MV-4-11 (cell line): ENCODE measurements at regions not wholly inside any gene's neighbourhood (a gene's known extent, or its start where the extent isn't known, plus 50 kb on each side); places are given as distances from the start of the nearest gene placed in this dataset.

ENCODE experiments used
- DNase-seq: peaks from one replicate; lab custom pipeline; 2025; lab: John Stamatoyannopoulos, UW

DNA sequence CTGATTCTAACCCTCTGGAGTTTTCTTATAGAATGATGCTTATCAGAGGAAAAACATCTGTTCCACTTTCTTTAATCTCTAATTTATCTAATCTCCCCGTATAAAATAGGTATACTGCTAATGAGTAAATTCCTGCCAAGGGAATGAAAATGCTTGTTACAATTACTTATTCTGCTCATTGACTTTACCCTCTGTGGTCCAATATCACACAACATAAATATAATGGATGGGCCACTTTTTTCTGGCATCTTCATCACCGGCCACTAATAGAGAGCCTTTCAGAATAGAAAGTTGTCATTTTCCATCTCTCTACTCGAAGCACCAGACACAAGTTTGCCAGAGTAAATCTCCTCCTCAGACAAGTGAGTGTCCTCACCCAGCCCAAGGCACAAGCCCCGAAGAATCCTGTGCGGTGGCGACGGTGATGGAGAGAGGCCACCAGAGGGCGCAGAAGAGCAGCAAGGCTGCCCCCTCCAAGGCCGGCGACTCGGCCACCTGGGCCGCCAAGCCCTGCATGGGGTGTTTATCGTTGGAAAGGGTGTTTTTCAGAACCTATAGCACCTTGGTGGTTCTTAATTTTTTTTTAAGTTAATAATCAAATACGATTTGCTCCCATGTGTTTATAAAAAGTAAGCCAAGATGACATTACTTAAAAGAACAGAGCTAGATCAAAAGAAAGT is 212.9 kb upstream of the ARID1B start:
- DNase-seq: peak; percentile 25

- DNase-seq: no peak
Measured at GRCh38 chr6:156563714-156564113, 213.5 kb upstream of the ARID1B start.

DNA sequence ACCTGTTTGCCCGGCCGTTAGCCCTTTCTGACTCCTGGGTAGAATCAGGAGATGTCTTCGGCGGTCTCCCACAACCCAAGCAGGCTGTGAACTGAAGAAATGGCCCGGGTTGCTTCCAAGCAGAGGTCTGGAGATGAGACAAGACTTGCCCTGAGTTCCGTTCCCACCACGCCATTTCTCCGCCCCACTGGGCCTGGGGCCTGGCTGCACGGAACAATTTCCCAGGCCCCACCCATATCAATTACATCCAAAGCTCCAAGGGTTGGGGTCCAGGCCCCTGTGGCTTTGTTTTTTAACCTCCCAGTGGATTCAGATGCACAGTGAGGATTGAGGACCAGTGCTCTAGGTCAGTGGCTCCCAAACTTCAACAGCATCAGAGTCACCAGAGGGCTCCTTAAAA is 214.5 kb upstream of the ARID1B start:
- no peak for DNase-seq

DNA sequence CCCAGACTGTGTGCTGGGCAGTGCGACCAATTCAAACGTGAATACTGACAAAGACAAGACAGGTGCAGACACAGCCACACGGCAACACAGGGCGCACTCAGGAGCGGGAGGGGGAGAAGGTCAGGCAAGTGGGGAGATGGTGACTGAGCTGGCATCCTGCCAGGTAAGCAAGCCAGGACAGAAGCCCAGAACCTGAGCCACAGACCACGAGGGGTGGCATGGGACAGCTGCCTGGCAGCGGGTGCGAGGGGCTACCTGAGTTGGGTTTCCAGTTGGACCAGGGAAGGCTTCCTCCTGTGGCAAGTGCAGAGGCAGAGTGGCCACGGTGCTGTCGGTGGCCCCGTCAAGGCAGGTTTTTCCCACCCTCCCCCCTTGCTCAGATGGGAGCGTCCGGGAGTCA is 215.2 kb upstream of the ARID1B start:
- no peak for DNase-seq

- no peak for DNase-seq
Measured at GRCh38 chr6:156560476-156560875, 216.7 kb upstream of the ARID1B start.

DNA sequence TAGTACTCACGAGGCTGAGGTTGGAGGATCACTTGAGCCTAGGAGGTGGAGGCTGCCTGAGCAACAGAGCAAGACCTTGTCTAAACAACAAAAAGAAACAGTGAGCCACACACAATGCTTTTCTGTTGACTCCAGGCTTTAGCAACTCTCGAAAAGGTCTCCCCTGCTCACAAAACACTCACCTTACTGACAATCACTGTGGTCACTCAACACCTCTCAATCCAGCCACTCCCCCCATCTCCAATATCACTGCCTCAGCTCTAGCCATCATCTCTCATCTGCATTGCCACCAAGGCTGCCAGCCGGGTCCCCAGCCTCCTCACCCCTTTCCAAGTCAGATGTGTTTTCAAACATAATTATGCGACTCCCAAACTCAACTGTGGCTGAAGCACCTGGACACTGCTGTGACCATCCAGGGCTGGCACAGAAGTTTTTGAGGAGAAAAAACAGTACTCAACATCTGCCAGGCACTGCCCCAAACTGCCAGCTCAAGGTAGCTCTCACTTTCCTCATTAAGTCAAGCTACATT is 218.0 kb upstream of the ARID1B start:
- DNase-seq: no peak

- no peak for DNase-seq
Measured at GRCh38 chr6:156557911-156558259, 219.3 kb upstream of the ARID1B start.

- DNase-seq: peak; percentile 66
Measured at GRCh38 chr6:156557251-156557910, 219.8 kb upstream of the ARID1B start.

GRCh38 chr6:156556811-156557210 is 220.4 kb upstream of the ARID1B start:
- DNase-seq: no peak

- peak; percentile 60 for DNase-seq
Measured at GRCh38 chr6:156555116-156555515, 222.1 kb upstream of the ARID1B start.

DNA sequence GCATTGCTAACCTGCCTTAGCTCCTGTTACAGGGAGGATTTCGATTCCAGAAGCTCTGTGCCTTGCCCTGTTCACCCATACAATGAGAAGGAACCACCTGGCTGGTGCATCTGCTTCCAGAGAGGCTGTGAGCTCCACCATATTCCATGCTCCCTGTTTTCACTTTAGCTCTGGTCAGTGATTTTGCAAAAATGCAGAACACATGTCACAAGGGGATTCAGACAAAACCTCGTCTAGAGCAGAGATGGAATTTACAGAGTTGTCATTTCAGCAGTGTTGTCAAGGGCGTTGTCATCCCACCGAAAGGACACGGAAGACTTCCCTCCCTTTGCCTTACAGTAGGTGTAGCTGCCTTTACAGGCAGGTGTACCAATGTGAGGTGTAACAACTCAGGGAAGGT is 223.0 kb upstream of the ARID1B start:
- no peak for DNase-seq

DNA sequence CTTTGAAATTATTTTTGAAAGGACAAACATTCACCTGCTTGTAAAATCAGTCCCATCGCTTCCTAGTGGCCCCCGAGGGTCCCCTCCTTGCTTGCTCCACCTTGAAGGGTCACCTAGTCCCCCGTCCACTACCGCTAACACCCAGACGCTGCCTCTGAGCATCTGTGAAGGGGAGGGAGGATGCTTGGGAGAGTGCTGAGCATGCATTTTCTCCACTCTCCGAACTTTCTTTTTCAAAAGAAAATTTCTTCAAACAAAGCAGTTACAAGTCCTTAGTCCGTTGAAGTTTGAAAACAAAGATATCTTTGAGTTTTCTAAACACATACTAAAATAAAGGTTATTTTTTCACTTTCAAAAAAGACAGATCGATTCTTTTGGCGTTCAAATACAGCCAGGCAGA is 224.3 kb upstream of the ARID1B start:
- DNase-seq: no peak

DNA sequence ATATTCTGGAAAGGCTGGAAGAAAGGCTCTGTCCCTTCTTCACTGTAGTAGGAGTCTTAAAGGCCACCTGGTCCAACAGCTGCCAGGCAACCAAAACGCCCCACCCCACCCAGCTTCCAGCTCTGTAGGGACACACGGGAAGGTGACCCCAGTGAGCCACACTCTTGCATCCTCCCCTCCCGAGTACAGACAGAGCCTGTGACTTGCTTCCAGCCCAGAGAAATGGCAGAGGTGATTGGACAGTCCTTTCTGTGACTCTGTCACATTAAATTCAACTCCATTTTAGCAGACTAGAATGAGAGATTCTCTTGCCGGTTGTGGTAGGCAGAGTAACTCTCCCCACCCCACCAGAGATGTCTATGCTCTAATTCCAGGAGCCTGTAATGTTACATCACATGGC is 226.2 kb upstream of the ARID1B start:
- DNase-seq: no peak

DNA sequence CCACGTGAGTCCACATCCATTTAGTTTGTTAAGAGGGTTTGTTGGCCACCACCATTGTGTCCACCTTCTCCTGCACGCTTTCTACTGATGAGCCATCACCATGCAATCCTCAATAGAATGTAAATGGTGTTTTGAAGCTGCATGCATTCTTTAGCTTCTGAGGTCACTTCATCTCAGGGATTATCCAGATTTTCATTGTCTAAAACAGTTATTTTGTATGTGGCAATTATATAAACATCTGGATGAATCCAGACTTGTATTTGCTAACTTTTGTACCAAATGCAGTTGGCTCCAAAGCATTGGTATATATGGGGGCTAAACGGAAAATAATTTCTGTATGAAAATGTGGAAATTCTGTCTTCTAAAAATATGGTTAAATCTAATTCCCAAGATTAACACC is 231.2 kb upstream of the ARID1B start:
- DNase-seq: no peak

DNA sequence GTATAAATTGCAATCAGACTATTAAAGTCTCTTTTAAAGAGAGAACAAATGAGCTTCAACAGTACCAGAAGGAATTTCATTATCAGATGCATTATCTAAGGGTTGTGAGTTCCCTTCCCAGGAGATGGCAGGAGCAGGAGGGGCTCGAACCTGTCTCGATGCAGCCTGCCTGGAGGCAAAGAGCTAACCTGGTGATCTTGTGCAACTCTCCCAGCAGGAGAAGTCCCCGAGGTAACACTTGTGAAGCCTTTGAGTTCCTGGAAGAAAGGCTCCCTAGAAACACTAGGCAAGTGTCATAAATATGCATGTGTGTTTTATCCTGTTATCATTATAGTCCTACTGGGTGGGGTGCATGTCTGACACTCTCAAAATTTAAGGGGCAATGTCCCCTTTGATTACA is 232.2 kb upstream of the ARID1B start:
- DNase-seq: no peak

DNA sequence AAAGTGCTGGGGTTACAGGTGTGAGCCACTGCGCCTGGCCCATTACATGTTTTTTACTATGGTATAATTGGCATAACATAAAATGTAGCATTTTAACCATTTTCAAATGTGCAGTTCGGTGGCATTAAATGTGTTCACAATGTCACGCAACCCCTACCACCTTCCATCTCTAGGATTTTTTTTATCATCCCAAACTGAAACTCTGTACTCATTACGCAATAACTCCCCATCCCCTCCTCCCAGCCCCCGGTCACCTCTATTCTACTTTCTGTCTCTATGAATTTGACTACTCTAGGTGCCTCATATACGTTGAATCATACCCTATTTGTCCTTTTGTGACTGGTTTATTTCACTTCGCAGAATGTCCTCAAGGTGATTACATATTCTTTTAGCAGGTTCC is 233.1 kb upstream of the ARID1B start:
- DNase-seq: no peak

DNA sequence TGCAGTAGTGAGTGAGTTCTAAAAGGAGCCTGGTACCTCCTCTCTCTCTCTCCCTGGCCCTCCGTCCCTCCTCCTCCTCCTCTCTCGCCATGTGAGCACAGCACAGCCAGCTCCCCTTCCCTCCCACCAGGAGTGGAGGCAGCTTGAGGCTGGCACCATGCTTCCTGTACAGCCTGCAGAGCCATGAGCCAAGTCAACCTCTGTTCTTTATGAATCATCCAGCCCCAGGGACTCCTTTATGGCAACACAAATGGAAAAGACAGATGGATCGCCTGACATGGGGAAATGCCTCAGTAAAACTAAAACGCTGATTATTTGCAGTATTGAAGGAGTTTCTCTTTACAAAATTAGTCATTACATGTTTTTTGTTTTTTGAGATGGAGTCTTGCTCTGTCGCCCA is 233.7 kb upstream of the ARID1B start:
- no peak for DNase-seq

- DNase-seq: no peak
Measured at GRCh38 chr6:156538875-156539660, 238.1 kb upstream of the ARID1B start.

DNA sequence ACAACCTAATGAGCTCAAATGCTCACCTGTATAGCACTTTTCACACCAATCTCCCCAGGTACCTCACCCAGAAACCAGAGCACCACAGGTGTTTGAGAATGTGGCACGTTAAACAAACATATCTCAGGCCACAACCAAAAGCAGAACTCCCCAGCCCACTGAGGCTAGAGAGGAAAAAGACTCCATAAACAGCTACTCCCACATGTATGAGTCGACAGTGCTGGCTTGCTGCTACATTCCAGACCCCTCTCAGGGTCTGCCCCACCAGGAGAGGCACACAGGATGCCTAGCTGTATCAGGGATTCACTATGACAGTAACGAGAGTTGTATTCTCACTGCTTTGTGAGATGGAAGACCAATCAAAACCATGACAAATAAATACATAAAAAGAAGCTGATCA is 242.6 kb upstream of the ARID1B start:
- no peak for DNase-seq

DNA sequence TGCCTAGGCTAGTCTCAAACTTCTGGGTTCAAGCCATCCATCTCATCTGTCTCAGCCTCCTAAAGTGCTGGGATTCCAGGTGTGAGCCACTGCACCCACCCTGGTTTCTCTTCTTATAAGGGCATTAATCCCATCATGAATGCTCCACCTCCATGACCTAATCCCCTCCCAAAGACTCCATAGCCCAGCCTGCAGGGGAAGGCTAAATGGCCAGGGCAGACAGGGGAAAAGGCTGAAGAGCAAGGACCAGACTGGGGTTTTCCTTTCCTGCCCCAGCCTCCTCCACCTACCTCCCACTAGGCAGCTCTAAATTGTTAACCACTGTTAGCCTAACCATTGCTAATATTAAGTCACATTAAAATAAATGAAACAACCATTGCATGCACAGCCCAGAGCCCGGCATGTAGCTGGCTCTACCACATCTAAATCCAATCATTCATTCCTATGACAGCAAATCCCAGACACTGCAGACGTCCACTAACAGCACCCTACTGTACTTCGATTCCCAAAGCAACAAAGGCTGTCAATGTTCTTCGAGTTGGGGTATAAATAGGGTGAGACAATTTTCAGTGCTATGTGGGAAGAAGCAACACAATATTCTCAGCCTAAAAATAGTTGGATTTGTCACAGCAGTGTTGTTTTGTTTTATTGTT is 243.2 kb upstream of the ARID1B start:
- DNase-seq: no peak

GRCh38 chr6:156526081-156526480 is 251.1 kb upstream of the ARID1B start:
- DNase-seq: no peak

- no peak for DNase-seq
Measured at GRCh38 chr6:156525541-156525940, 251.6 kb upstream of the ARID1B start.

GRCh38 chr6:156519940-156520339 is 257.2 kb upstream of the ARID1B start:
- DNase-seq: no peak
